IMR-90 (cell line): ENCODE measurements at regions not wholly inside any gene's neighbourhood (a gene's known extent, or its start where the extent isn't known, plus 50 kb on each side); places are given as distances from the start of the nearest gene placed in this dataset.

ENCODE experiments used
- ATAC-seq: fragments of 200-7000 bp; cut with Tn5 transposase; 2 replicates; pipeline ENCODE4 v1.9.1; 2020; ENCODE audit warnings: low read depth, mild to moderate bottlenecking, moderate library complexity
- BruUV-seq: library from RNA; stranded (reverse); fragments of 400-500 nt; replicated peaks from 2 replicates; lab custom pipeline; 2021; lab: Mats Ljungman, UMichigan
- CTCF ChIA-PET: fragments of 300-600 bp; formaldehyde crosslinking; extraction: SDS; loops from one replicate; lab custom pipeline; 2021; ENCODE audit warnings: antibody characterized with exemption; lab: Yijun Ruan, JAX
- POLR2A ChIA-PET: fragments of 300-600 bp; sonication (Branson Sonifier 250); formaldehyde crosslinking; loops from one replicate; lab custom pipeline; 2022; ENCODE audit warnings: antibody characterized with exemption; ENCODE audit not compliant: unreplicated experiment; lab: Charles Lee
- DNase-seq: peaks from one replicate; pipeline ENCODE4 v3.0.0; 2013
- H2AFZ ChIP-seq: replicated peaks from 2 replicates; pipeline ENCODE3; 2013; ENCODE audit warnings: low read length, mild to moderate bottlenecking; ENCODE audit not compliant: poor library complexity
- H2AK5ac ChIP-seq: 2 replicates; pipeline ENCODE4 v1.6.1; 2013; ENCODE audit warnings: low read depth, low read length, inconsistent platforms
- H2AK9ac ChIP-seq: replicated peaks from 2 replicates; pipeline ENCODE3; 2013; ENCODE audit warnings: mild to moderate bottlenecking, low read depth, low read length, moderate library complexity; ENCODE audit not compliant: poor library complexity
- H2BK120ac ChIP-seq: 2 replicates; pipeline ENCODE4 v1.6.1; 2013; ENCODE audit warnings: low read depth, low read length, inconsistent platforms
- H2BK15ac ChIP-seq: 3 replicates; pipeline ENCODE4 v1.6.1; 2013; ENCODE audit warnings: low read depth, low read length, inconsistent platforms
- H2BK20ac ChIP-seq: 2 replicates; pipeline ENCODE4 v1.6.1; 2013; ENCODE audit warnings: low read depth, mild to moderate bottlenecking, inconsistent platforms, low read length, moderate library complexity
- H2BK5ac ChIP-seq: 2 replicates; pipeline ENCODE4 v1.6.1; 2013; ENCODE audit warnings: mild to moderate bottlenecking, low read depth, low read length, inconsistent platforms; ENCODE audit not compliant: poor library complexity, severe bottlenecking
- H3K14ac ChIP-seq: replicated peaks from 2 replicates; pipeline ENCODE4 v1.6.1; 2013; ENCODE audit warnings: low read depth, low read length, inconsistent platforms
- H3K18ac ChIP-seq: 2 replicates; pipeline ENCODE4 v1.6.1; 2013; ENCODE audit warnings: low read depth, low read length, control low read depth
- H3K23ac ChIP-seq: 2 replicates; pipeline ENCODE4 v1.6.1; 2013; ENCODE audit warnings: low read depth, low read length, inconsistent platforms
- H3K27ac ChIP-seq: 2 replicates; pipeline ENCODE4 v1.5.1; 2013; ENCODE audit warnings: mild to moderate bottlenecking, control low read depth, low read length; ENCODE audit not compliant: insufficient read depth
- H3K27me3 ChIP-seq: 2 replicates; pipeline ENCODE4 v1.6.1; 2013; ENCODE audit warnings: low read length; ENCODE audit not compliant: control insufficient read depth, insufficient read depth
- H3K36me3 ChIP-seq: 2 replicates; pipeline ENCODE4 v1.6.1; 2013; ENCODE audit warnings: low read length, mixed read lengths; ENCODE audit not compliant: control insufficient read depth, insufficient read depth
- H3K4ac ChIP-seq: 2 replicates; pipeline ENCODE4 v1.6.1; 2013; ENCODE audit warnings: low read depth, low read length, inconsistent platforms
- H3K4me1 ChIP-seq: 2 replicates; pipeline ENCODE4 v1.6.1; 2013; ENCODE audit warnings: low read length, mixed read lengths; ENCODE audit not compliant: control insufficient read depth, insufficient read depth
- H3K4me2 ChIP-seq: 2 replicates; pipeline ENCODE4 v1.6.1; 2013; ENCODE audit warnings: low read depth, mild to moderate bottlenecking, control low read depth, low read length, moderate library complexity
- H3K4me3 ChIP-seq: 2 replicates; pipeline ENCODE4 v1.5.1; 2013; ENCODE audit warnings: low read depth, mild to moderate bottlenecking, control low read depth, low read length, moderate library complexity; ENCODE audit not compliant: insufficient read depth
- H3K56ac ChIP-seq: 2 replicates; pipeline ENCODE4 v1.6.1; 2013; ENCODE audit warnings: low read length, inconsistent platforms; ENCODE audit not compliant: insufficient read depth; ENCODE audit errors: extremely low read depth
- H3K79me1 ChIP-seq, 2 experiments: 2 replicates each; pipeline ENCODE4 v1.6.1; 2013; ENCODE audit warnings: low read length in 2 of 2, inconsistent platforms in 1 of 2, low read depth in 1 of 2
- H3K9ac ChIP-seq: 2 replicates; pipeline ENCODE4 v1.6.1; 2013; ENCODE audit warnings: low read depth, low read length, control low read depth
- H3K9me1 ChIP-seq: 2 replicates; pipeline ENCODE4 v1.6.1; 2013; ENCODE audit warnings: low read length, inconsistent platforms; ENCODE audit not compliant: insufficient read depth
- H3K9me3 ChIP-seq: 2 replicates; pipeline ENCODE4 v1.6.1; 2013; ENCODE audit warnings: low read length; ENCODE audit not compliant: control insufficient read depth, insufficient read depth
- H4K20me1 ChIP-seq: 2 replicates; pipeline ENCODE4 v1.6.1; 2013; ENCODE audit warnings: low read length, inconsistent platforms; ENCODE audit not compliant: insufficient read depth
- H4K5ac ChIP-seq: 2 replicates; pipeline ENCODE4 v1.6.1; 2013; ENCODE audit warnings: mild to moderate bottlenecking, low read depth, low read length, control low read depth
- H4K8ac ChIP-seq, 2 experiments: 2 replicates each; pipeline ENCODE4 v1.6.1; 2013; ENCODE audit warnings: low read depth in 2 of 2, low read length in 2 of 2, control low read depth in 1 of 2, inconsistent platforms in 1 of 2
- H4K91ac ChIP-seq: 2 replicates; pipeline ENCODE4 v1.6.1; 2013; ENCODE audit warnings: low read depth, low read length, inconsistent platforms; ENCODE audit not compliant: insufficient read depth
- CTCF ChIP-seq: conservative IDR thresholded peaks from 2 replicates; pipeline ENCODE4 v1.5.1; 2012; ENCODE audit warnings: mild to moderate bottlenecking, low read depth, low read length, improper control_type of control experiment
- MAZ ChIP-seq: IDR thresholded peaks from 2 replicates; pipeline ENCODE4 v1.6.1; 2012; ENCODE audit warnings: low read depth, mild to moderate bottlenecking, low read length, improper control_type of control experiment, moderate library complexity, borderline replicate concordance
- MXI1 ChIP-seq: IDR thresholded peaks from 2 replicates; pipeline ENCODE4 v1.6.1; 2012; ENCODE audit warnings: low read depth, mild to moderate bottlenecking, low read length, moderate library complexity, borderline replicate concordance
- SMC3 ChIP-seq: fragments of 150-350 bp; IDR thresholded peaks from 2 replicates; pipeline ENCODE4 v1.6.1; 2016; ENCODE audit warnings: low read depth, mild to moderate bottlenecking, antibody characterized with exemption, low read length, moderate library complexity
- WGBS, 2 experiments: methylation state at CpG; one replicate each; pipeline versions ENCODE4 v1.1.5 to v1.1.7; 2013; ENCODE audit warnings: missing lambda C conversion rate in 2 of 2; ENCODE audit not compliant: insufficient read length in 1 of 2; ENCODE audit errors: extremely low coverage in 2 of 2; 5-methylcytosine and 5-hydroxymethylcytosine counted together
- dilution Hi-C: fragments of 300-500 bp; cut with HindIII; formaldehyde crosslinking; loops from one replicate; pipeline ENCODE4 v1.14.3; 2018; ENCODE audit warnings: low sequenced_read_pairs; ENCODE audit not compliant: unreplicated experiment
- in situ Hi-C: fragments of 300-500 bp; cut with MboI; formaldehyde crosslinking; loops from 3 replicates; pipeline ENCODE4 v1.14.3; 2019; ENCODE audit warnings: low sequenced_read_pairs, inconsistent platforms, mixed read lengths
- intact Hi-C: fragments of 100-400 bp; cut with micrococcal nuclease; formaldehyde crosslinking; loops from 2 replicates; pipeline ENCODE4 v1.10.0; 2022

GRCh38 chr6:149267072-149267471 is 50.4 kb upstream of the TAB2 start:
- Histone ChIP-seq H3K36me3 (no peaks in the 10 kb centered on the region), H2BK20ac (no peak overlapping the region), H3K18ac (no peak overlapping the region), H3K79me1 (no peaks in the 10 kb centered on the region), H3K4me3 (no peak overlapping the region), H3K4ac (no peak overlapping the region), H4K5ac (no peak overlapping the region), H2BK120ac (no peak overlapping the region), H3K27me3 (peaks cover 35% of the 10 kb centered on the region), H3K4me1 (no peaks in the 10 kb centered on the region), H3K4me2 (no peak overlapping the region), H3K9me1 (no peaks in the 10 kb centered on the region), H3K14ac (no peak overlapping the region), H2BK15ac (no peak overlapping the region), H3K9me3 (no peaks in the 10 kb centered on the region), H3K9ac (no peak overlapping the region), H3K27ac (no peak overlapping the region), H2AK5ac (no peak overlapping the region), H2BK5ac (no peak overlapping the region), H3K23ac (no peak overlapping the region), H4K91ac (no peak overlapping the region), H4K8ac (no peak overlapping the region), H2AFZ (no peak overlapping the region), H4K20me1 (no peaks in the 10 kb centered on the region), H3K56ac (no peak overlapping the region), H2AK9ac (no peak overlapping the region)
- dilution Hi-C loops: no loop called here
- no peak for DNase-seq
- WGBS, 2 experiments: no CpG with 5 or more reads among the region's 3 CpGs
- no TSS peak for BruUV-seq
- in situ Hi-C loops: no loop called here
- ChIA-PET POLR2A (no interaction called here), CTCF (no interaction called here)
- ATAC-seq: no peak
- intact Hi-C loops: no loop called here
- no peak for TF ChIP-seq MAZ
- no peak for TF ChIP-seq SMC3
- no peak for TF ChIP-seq MXI1
- no peak for TF ChIP-seq CTCF
